H9 (cell line): ENCODE measurements at regions not wholly inside any gene's neighbourhood (a gene's known extent, or its start where the extent isn't known, plus 50 kb on each side); places are given as distances from the start of the nearest gene placed in this dataset.
"Not testable (repeated sequence)": the region's sequence is repeated elsewhere in the genome, so short reads cannot be mapped to it uniquely, and the experiment has no call there.

ENCODE experiments used
- DNase-seq: peaks from one replicate; pipeline ENCODE4 v3.0.0-alpha.2; 2017
- H2AFZ ChIP-seq: one replicate; pipeline ENCODE4 v1.6.1; 2013; ENCODE audit warnings: mild to moderate bottlenecking, low read length, control low read depth, moderate library complexity
- H2AK5ac ChIP-seq: 2 replicates; pipeline ENCODE4 v1.6.1; 2013; ENCODE audit warnings: low read length, control low read depth, mixed read lengths; ENCODE audit not compliant: insufficient read length
- H2BK120ac ChIP-seq: one replicate; pipeline ENCODE4 v1.6.1; 2013; ENCODE audit warnings: low read depth, mild to moderate bottlenecking, low read length, control low read depth, inconsistent platforms; ENCODE audit not compliant: poor library complexity, severe bottlenecking
- H2BK12ac ChIP-seq: 2 replicates; pipeline ENCODE4 v1.6.1; 2013; ENCODE audit warnings: low read length, control low read depth, mixed read lengths, low read depth; ENCODE audit not compliant: insufficient read length
- H2BK15ac ChIP-seq: 2 replicates; pipeline ENCODE4 v1.6.1; 2013; ENCODE audit warnings: low read depth, low read length, control low read depth
- H2BK20ac ChIP-seq: one replicate; pipeline ENCODE4 v1.6.1; 2013; ENCODE audit warnings: low read depth, mild to moderate bottlenecking, low read length, control low read depth, inconsistent platforms; ENCODE audit not compliant: poor library complexity, severe bottlenecking
- H2BK5ac ChIP-seq: 2 replicates; pipeline ENCODE4 v1.6.1; 2013; ENCODE audit warnings: low read length, control low read depth, mixed read lengths; ENCODE audit not compliant: insufficient read length
- H3K14ac ChIP-seq: 2 replicates; pipeline ENCODE4 v1.6.1; 2013; ENCODE audit warnings: low read length, control low read depth; ENCODE audit not compliant: insufficient read depth
- H3K18ac ChIP-seq: 2 replicates; pipeline ENCODE4 v1.6.1; 2013; ENCODE audit warnings: low read depth, mild to moderate bottlenecking, mixed read lengths, low read length, control low read depth; ENCODE audit not compliant: insufficient read length
- H3K23ac ChIP-seq: 2 replicates; pipeline ENCODE4 v1.6.1; 2013; ENCODE audit warnings: low read length, control low read depth, mixed read lengths, low read depth; ENCODE audit not compliant: insufficient read length
- H3K23me2 ChIP-seq: 2 replicates; pipeline ENCODE4 v1.6.1; 2013; ENCODE audit warnings: low read depth, mild to moderate bottlenecking, mixed read lengths, low read length, control low read depth; ENCODE audit not compliant: insufficient read length, poor library complexity, severe bottlenecking
- H3K27ac ChIP-seq: 2 replicates; pipeline ENCODE4 v1.5.1; 2013; ENCODE audit warnings: low read length, control low read depth, mixed read lengths, low read depth; ENCODE audit not compliant: insufficient read length
- H3K27me3 ChIP-seq: 2 replicates; pipeline ENCODE4 v1.6.1; 2013; ENCODE audit warnings: low read length, control low read depth, inconsistent platforms; ENCODE audit not compliant: insufficient read depth
- H3K4ac ChIP-seq: 2 replicates; pipeline ENCODE4 v1.6.1; 2013; ENCODE audit warnings: low read depth, mild to moderate bottlenecking, control low read depth, inconsistent platforms, low read length, moderate library complexity
- H3K4me1 ChIP-seq: 2 replicates; pipeline ENCODE4 v1.6.1; 2013; ENCODE audit warnings: low read length, control low read depth, inconsistent platforms; ENCODE audit not compliant: insufficient read depth
- H3K4me2 ChIP-seq: 2 replicates; pipeline ENCODE4 v1.6.1; 2013; ENCODE audit warnings: low read length, control low read depth, mixed read lengths; ENCODE audit not compliant: insufficient read length, insufficient read depth
- H3K56ac ChIP-seq: 2 replicates; pipeline ENCODE4 v1.6.1; 2013; ENCODE audit warnings: low read depth, mild to moderate bottlenecking, mixed read lengths, low read length, control low read depth; ENCODE audit not compliant: insufficient read length
- H3K79me1 ChIP-seq: 2 replicates; pipeline ENCODE4 v1.6.1; 2013; ENCODE audit warnings: low read depth, mild to moderate bottlenecking, moderate library complexity, low read length, control low read depth, inconsistent platforms; ENCODE audit not compliant: insufficient read depth, poor library complexity, severe bottlenecking
- H3K79me2 ChIP-seq: 2 replicates; pipeline ENCODE4 v1.6.1; 2013; ENCODE audit warnings: low read length, control low read depth, inconsistent platforms; ENCODE audit not compliant: insufficient read depth
- H3K9ac ChIP-seq: 2 replicates; pipeline ENCODE4 v1.6.1; 2013; ENCODE audit warnings: low read length, control low read depth, mixed read lengths; ENCODE audit not compliant: insufficient read length; ENCODE audit errors: extremely low read depth
- H3K9me3 ChIP-seq: one replicate; pipeline ENCODE4 v1.6.1; 2013; ENCODE audit warnings: low read depth, low read length, inconsistent platforms; ENCODE audit not compliant: control insufficient read depth
- H3T11ph ChIP-seq: one replicate; pipeline ENCODE4 v1.6.1; 2013; ENCODE audit warnings: mild to moderate bottlenecking, low read length, control low read depth, inconsistent platforms
- H4K20me1 ChIP-seq: one replicate; pipeline ENCODE4 v1.6.1; 2013; ENCODE audit not compliant: control insufficient read depth, insufficient read length, insufficient read depth
- H4K5ac ChIP-seq: 2 replicates; pipeline ENCODE4 v1.6.1; 2013; ENCODE audit warnings: low read depth, mild to moderate bottlenecking, mixed read lengths, low read length, control low read depth; ENCODE audit not compliant: insufficient read length
- H4K8ac ChIP-seq: replicated peaks from 2 replicates; pipeline ENCODE4 v1.6.1; 2013; ENCODE audit warnings: low read length, control low read depth, mixed read lengths, low read depth; ENCODE audit not compliant: insufficient read length
- H4K91ac ChIP-seq: 2 replicates; pipeline ENCODE4 v1.6.1; 2013; ENCODE audit warnings: low read depth, mild to moderate bottlenecking, moderate library complexity, mixed read lengths, low read length, control low read depth; ENCODE audit not compliant: insufficient read length
- H3K27ac Mint-ChIP-seq, 3 experiments: 2 replicates in 2 of 3; 3 replicates in 1 of 3; pipeline ENCODE4 v1.8.0; 2020 to 2021; ENCODE audit warnings: mixed read lengths in 3 of 3, mild to moderate bottlenecking in 1 of 3, moderate library complexity in 1 of 3
- H3K27me3 Mint-ChIP-seq: 2 replicates; pipeline ENCODE4 v1.8.0; 2021; ENCODE audit warnings: low read depth, mild to moderate bottlenecking, moderate library complexity, mixed read lengths
- H3K36me3 Mint-ChIP-seq, 3 experiments: 2 replicates in 2 of 3; 3 replicates in 1 of 3; pipeline ENCODE4 v1.8.0; 2020 to 2021; ENCODE audit warnings: low read depth in 3 of 3, mixed read lengths in 3 of 3; ENCODE audit not compliant: insufficient read depth in 1 of 3
- H3K4me1 Mint-ChIP-seq, 2 experiments: 2 replicates each; pipeline ENCODE4 v1.8.0; 2020; ENCODE audit warnings: mixed read lengths in 2 of 2
- H3K4me3 Mint-ChIP-seq, 2 experiments: 2 replicates in 1 of 2; 3 replicates in 1 of 2; pipeline ENCODE4 v1.8.0; 2020 to 2021; ENCODE audit warnings: mild to moderate bottlenecking in 2 of 2, mixed read lengths in 2 of 2, moderate library complexity in 1 of 2
- H3K9me3 Mint-ChIP-seq, 2 experiments: 2 replicates in 1 of 2; 3 replicates in 1 of 2; pipeline ENCODE4 v1.8.0; 2020; ENCODE audit warnings: mild to moderate bottlenecking in 2 of 2, mixed read lengths in 2 of 2, moderate library complexity in 1 of 2
- WGBS: extraction: QIAGEN DNeasy Blood & Tissue Kit; methylation state at CpG from one replicate; pipeline ENCODE4 v1.1.7; 2013; ENCODE audit warnings: missing lambda C conversion rate, low lambda C conversion rate, mixed read lengths; ENCODE audit not compliant: insufficient read length; ENCODE audit errors: extremely low coverage; 5-methylcytosine and 5-hydroxymethylcytosine counted together

GRCh38 chr15:22665711-22666110 lies 120.7 kb upstream of the NIPA1 start:
- H2BK15ac ChIP-seq, H3K79me1 ChIP-seq, H2AFZ ChIP-seq, H3K36me3 Mint-ChIP-seq, H3K27ac Mint-ChIP-seq, H3K4me1 ChIP-seq, H3K14ac ChIP-seq, H3K23me2 ChIP-seq, H4K8ac ChIP-seq, H3K18ac ChIP-seq, H4K91ac ChIP-seq, H2BK5ac ChIP-seq, DNase-seq, H3K23ac ChIP-seq, H2BK12ac ChIP-seq, H3K9me3 Mint-ChIP-seq, H4K5ac ChIP-seq, H3K27ac ChIP-seq, H2BK120ac ChIP-seq, H3K56ac ChIP-seq, H3K4me2 ChIP-seq, H3K9ac ChIP-seq, H3K4me1 Mint-ChIP-seq, H4K20me1 ChIP-seq, H2AK5ac ChIP-seq, H3K27me3 ChIP-seq, H3K79me2 ChIP-seq, H3K4ac ChIP-seq, H3K9me3 ChIP-seq, H2BK20ac ChIP-seq, H3T11ph ChIP-seq: not testable (repeated sequence)
- Mint-ChIP-seq H3K27me3 (peaks cover 38% of the 10 kb centered on the region), H3K4me3 (peak overlapping the region in 1 of 2 experiments; percentile 76; a peak in 2 of 5 replicates)
- WGBS, result no CpG with 5 or more reads among the region's 2 CpGs

DNA sequence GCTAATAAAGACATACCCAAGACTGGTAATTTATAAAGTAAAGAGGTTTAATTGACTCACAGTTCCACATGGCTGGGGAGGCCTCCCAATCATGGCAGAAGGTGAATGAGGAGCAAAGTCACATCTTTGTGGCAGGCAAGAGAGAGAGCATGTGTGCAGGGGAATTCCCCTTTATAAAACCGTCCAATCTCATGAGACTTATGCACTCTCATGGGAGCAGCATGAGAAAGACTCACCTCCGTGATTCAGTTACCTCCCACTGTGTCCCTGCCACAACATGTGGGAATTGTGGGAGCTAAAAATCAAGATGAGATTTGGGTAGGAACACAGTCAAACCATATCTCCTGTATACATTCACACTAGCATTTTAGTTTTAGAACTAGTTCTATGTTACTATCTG lies 101.7 kb upstream of the NIPA1 start:
- not testable (repeated sequence) for H3K9me3 Mint-ChIP-seq, H3K79me2 ChIP-seq, H3K27me3 Mint-ChIP-seq, H3K4me2 ChIP-seq, H3K18ac ChIP-seq, H3K27ac Mint-ChIP-seq, H3K4me1 Mint-ChIP-seq, H2AK5ac ChIP-seq, H4K20me1 ChIP-seq, H4K5ac ChIP-seq, H2BK12ac ChIP-seq, H3K14ac ChIP-seq, DNase-seq, H3K23ac ChIP-seq, H2BK15ac ChIP-seq, H4K8ac ChIP-seq, H3K56ac ChIP-seq, H3K36me3 Mint-ChIP-seq, H3K79me1 ChIP-seq, H3K27ac ChIP-seq, H3K27me3 ChIP-seq, H4K91ac ChIP-seq, H3K4ac ChIP-seq, H2BK5ac ChIP-seq, H3K4me1 ChIP-seq, H3K9ac ChIP-seq, H3K23me2 ChIP-seq, H2BK120ac ChIP-seq, H2BK20ac ChIP-seq, H3K4me3 Mint-ChIP-seq, H2AFZ ChIP-seq, H3T11ph ChIP-seq, H3K9me3 ChIP-seq
- WGBS, result no CpG with 5 or more reads among the region's 2 CpGs
